HL-60 (cell line): ENCODE measurements at regions not wholly inside any gene's neighbourhood (a gene's known extent, or its start where the extent isn't known, plus 50 kb on each side); places are given as distances from the start of the nearest gene placed in this dataset.

Experiments used
- GABPA ChIP-seq: IDR thresholded peaks from 2 replicates; pipeline ENCODE4 v1.6.1; 2012; ENCODE audit warnings: low read depth
- POLR2AphosphoS5 ChIP-seq: IDR thresholded peaks from 2 replicates; pipeline ENCODE4 v1.6.1; 2012; ENCODE audit warnings: low read depth
- SPI1 ChIP-seq: IDR thresholded peaks from 2 replicates; pipeline ENCODE4 v1.6.1; 2012; ENCODE audit warnings: low read depth, mild to moderate bottlenecking, borderline replicate concordance
- TF ChIP-seq, protein P1 (sequence below): IDR thresholded peaks from one replicate; pipeline ENCODE4 v1.5.1; 2011; ENCODE audit warnings: low read length, control low read depth, inconsistent platforms; ENCODE audit not compliant: insufficient read depth
- TF ChIP-seq, protein P2 (sequence below): IDR thresholded peaks from 2 replicates; pipeline ENCODE4 v1.6.1; 2012; ENCODE audit warnings: low read depth; ENCODE audit not compliant: insufficient replicate concordance

DNA sequence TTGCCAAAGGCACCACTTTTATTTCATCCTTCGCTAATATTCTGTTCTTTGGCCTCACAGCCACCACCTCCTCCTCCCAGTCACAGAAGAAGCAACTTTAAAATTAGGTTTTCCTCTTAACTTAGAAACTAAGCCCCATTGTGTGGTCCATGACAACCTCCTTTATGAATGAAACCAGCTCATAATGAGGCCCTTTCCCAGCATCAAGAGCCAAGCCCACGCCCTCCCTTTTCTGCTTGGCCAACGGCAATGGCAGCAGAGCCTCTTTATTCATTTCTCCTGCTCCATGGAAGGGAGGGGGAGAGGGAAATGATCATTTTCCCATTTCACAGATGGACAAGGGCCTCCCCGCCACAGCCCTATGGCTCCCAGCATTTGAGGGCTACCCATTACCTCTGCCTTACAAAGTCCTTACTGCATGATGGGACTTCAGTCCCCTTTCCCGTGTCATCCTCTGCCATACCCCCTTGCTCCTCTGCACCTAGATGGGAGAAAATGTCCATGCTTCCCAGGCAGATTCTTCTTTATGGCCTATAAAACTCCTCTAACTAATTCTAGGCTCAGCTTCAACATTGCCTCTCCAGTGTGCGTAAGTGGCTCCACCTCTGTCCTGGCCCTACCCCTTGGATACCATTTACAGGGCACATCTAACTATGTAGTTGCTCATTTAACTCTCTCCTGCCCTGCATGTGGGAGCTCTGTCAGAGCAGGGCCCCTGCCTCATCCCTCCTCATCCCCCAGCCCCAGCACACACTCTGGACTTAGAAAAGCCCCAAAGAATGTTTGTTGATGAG is 475.5 kb downstream of the RPS24 start:
- TF ChIP-seq, protein P1, sequence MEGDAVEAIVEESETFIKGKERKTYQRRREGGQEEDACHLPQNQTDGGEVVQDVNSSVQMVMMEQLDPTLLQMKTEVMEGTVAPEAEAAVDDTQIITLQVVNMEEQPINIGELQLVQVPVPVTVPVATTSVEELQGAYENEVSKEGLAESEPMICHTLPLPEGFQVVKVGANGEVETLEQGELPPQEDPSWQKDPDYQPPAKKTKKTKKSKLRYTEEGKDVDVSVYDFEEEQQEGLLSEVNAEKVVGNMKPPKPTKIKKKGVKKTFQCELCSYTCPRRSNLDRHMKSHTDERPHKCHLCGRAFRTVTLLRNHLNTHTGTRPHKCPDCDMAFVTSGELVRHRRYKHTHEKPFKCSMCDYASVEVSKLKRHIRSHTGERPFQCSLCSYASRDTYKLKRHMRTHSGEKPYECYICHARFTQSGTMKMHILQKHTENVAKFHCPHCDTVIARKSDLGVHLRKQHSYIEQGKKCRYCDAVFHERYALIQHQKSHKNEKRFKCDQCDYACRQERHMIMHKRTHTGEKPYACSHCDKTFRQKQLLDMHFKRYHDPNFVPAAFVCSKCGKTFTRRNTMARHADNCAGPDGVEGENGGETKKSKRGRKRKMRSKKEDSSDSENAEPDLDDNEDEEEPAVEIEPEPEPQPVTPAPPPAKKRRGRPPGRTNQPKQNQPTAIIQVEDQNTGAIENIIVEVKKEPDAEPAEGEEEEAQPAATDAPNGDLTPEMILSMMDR, result no peak
- no peak for TF ChIP-seq POLR2AphosphoS5
- TF ChIP-seq, protein P2, sequence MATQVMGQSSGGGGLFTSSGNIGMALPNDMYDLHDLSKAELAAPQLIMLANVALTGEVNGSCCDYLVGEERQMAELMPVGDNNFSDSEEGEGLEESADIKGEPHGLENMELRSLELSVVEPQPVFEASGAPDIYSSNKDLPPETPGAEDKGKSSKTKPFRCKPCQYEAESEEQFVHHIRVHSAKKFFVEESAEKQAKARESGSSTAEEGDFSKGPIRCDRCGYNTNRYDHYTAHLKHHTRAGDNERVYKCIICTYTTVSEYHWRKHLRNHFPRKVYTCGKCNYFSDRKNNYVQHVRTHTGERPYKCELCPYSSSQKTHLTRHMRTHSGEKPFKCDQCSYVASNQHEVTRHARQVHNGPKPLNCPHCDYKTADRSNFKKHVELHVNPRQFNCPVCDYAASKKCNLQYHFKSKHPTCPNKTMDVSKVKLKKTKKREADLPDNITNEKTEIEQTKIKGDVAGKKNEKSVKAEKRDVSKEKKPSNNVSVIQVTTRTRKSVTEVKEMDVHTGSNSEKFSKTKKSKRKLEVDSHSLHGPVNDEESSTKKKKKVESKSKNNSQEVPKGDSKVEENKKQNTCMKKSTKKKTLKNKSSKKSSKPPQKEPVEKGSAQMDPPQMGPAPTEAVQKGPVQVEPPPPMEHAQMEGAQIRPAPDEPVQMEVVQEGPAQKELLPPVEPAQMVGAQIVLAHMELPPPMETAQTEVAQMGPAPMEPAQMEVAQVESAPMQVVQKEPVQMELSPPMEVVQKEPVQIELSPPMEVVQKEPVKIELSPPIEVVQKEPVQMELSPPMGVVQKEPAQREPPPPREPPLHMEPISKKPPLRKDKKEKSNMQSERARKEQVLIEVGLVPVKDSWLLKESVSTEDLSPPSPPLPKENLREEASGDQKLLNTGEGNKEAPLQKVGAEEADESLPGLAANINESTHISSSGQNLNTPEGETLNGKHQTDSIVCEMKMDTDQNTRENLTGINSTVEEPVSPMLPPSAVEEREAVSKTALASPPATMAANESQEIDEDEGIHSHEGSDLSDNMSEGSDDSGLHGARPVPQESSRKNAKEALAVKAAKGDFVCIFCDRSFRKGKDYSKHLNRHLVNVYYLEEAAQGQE, result no peak
- no peak for TF ChIP-seq GABPA
- no peak for TF ChIP-seq SPI1
